ENCODE measurements at regions not wholly inside any gene's neighbourhood (a gene's known extent, or its start where the extent isn't known, plus 50 kb on each side); places are given as distances from the start of the nearest gene placed in this dataset.

- no peak for DNase-seq
Observed at GRCh38 chr9:99722877-99723276, 98.8 kb upstream of the NR4A3 start.

- DNase-seq = no peak
Observed at GRCh38 chr9:99724640-99725039, 97.0 kb upstream of the NR4A3 start.

GRCh38 chr9:99725852-99726251, 95.8 kb upstream of the NR4A3 start:
- no peak for DNase-seq

GRCh38 chr9:99726758-99727157, 94.9 kb upstream of the NR4A3 start:
- no peak for DNase-seq

GRCh38 chr9:99730062-99730461, 91.6 kb upstream of the NR4A3 start:
- DNase-seq = no peak

- DNase-seq = no peak
Observed at GRCh38 chr9:99731950-99732349, 89.7 kb upstream of the NR4A3 start.

- DNase-seq = no peak
Observed at GRCh38 chr9:99732715-99733114, 89.0 kb upstream of the NR4A3 start.

- DNase-seq = no peak
Observed at GRCh38 chr9:99735041-99735440, 86.6 kb upstream of the NR4A3 start.

GRCh38 chr9:99736291-99736690, 85.4 kb upstream of the NR4A3 start:
- no peak for DNase-seq

- no peak for DNase-seq
Observed at GRCh38 chr9:99737649-99738048, 84.0 kb upstream of the NR4A3 start.

- DNase-seq = no peak
Observed at GRCh38 chr9:99743006-99743405, 78.7 kb upstream of the NR4A3 start.

GRCh38 chr9:99743455-99743854, 78.2 kb upstream of the NR4A3 start:
- DNase-seq = no peak

GRCh38 chr9:99744132-99744531, 77.6 kb upstream of the NR4A3 start:
- no peak for DNase-seq

GRCh38 chr9:99745085-99745484, 76.6 kb upstream of the NR4A3 start:
- DNase-seq = no peak

- DNase-seq = no peak
Observed at GRCh38 chr9:99746406-99746805, 75.3 kb upstream of the NR4A3 start.

GRCh38 chr9:99748266-99748665, 73.4 kb upstream of the NR4A3 start:
- DNase-seq = no peak

GRCh38 chr9:99748676-99749075, 73.0 kb upstream of the NR4A3 start:
- no peak for DNase-seq

- no peak for DNase-seq
Observed at GRCh38 chr9:99749641-99750040, 72.0 kb upstream of the NR4A3 start.

- DNase-seq = no peak
Observed at GRCh38 chr9:99750526-99750925, 71.2 kb upstream of the NR4A3 start.

GRCh38 chr9:99752417-99753109, 69.1 kb upstream of the NR4A3 start:
- no peak for DNase-seq

GRCh38 chr9:99753436-99753835, 68.2 kb upstream of the NR4A3 start:
- no peak for DNase-seq

GRCh38 chr9:99760421-99760820, 61.3 kb upstream of the NR4A3 start:
- DNase-seq = no peak

GRCh38 chr9:99762470-99762869, 59.2 kb upstream of the NR4A3 start:
- DNase-seq = no peak
